ENCODE measurements at regions not wholly inside any gene's neighbourhood (a gene's known extent, or its start where the extent isn't known, plus 50 kb on each side); places are given as distances from the start of the nearest gene placed in this dataset.

- no peak for TF ChIP-seq POLR2A (IDR thresholded peaks at IDR 0.05; ENCODE audit: low read length)
- TF ChIP-seq GATA1 (IDR thresholded peaks at IDR 0.05; ENCODE audit: low read depth, low read length) = no peak
Measured at GRCh38 chr12:30111719-30112118, 328.0 kb upstream of the TMTC1 start.
